GM12865 (cell line): ENCODE measurements at regions not wholly inside any gene's neighbourhood (a gene's known extent, or its start where the extent isn't known, plus 50 kb on each side); places are given as distances from the start of the nearest gene placed in this dataset.

ENCODE experiments used
- DNase-seq: peaks from one replicate; pipeline ENCODE4 v3.0.0; 2010; ENCODE audit warnings: low read depth
- H3K4me3 ChIP-seq: 2 replicates; pipeline ENCODE4 v1.5.1; 2011; ENCODE audit warnings: mild to moderate bottlenecking, low read depth, low read length, control low read depth
- TF ChIP-seq, protein P1 (sequence below): IDR thresholded peaks from 2 replicates; pipeline ENCODE4 v1.5.1; 2011; ENCODE audit warnings: low read length, control low read depth, low read depth, inconsistent platforms; ENCODE audit not compliant: insufficient read depth; ENCODE audit errors: missing control alignments

DNA sequence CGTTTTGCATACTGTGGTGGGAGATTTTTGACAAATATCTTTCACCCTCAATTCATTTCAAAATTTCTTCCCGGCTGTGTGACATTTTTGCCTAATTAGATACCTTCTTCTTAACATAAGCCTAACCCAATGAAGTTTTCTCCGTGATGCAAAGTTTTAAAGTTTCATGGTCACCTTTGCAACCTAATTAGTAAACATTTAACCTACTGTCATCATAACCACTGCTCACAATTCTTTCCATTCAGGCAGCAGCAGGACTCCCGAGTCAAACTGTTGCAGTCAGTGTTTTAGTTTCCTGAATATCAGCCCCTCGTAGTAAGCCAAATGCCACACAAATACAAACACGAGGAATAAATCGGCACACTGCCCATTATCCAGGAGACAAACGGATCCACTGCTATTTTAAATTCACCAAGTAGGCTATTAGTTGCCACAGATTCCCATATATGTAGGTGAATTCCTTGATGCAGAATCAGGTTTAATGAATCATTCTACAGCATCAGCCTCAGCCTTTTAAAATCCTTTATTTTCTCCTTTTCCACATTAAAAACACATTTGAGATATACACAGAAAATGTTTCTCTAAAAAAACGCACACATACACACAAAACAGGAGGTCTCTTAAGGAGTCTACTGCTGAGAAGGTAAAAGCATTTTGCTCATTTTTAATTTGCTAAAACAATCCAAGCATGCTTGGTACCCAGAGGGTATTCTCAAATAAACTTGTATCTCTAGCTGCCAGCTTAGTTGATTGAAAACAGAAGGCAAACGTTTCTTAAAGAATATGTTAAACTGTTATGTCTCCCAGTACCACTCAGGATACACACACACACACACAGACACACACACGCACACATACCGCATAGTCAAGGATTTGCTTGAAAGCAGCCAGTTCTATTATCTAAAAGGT lies 106.5 kb upstream of the KCTD1 start:
- TF ChIP-seq, protein P1, sequence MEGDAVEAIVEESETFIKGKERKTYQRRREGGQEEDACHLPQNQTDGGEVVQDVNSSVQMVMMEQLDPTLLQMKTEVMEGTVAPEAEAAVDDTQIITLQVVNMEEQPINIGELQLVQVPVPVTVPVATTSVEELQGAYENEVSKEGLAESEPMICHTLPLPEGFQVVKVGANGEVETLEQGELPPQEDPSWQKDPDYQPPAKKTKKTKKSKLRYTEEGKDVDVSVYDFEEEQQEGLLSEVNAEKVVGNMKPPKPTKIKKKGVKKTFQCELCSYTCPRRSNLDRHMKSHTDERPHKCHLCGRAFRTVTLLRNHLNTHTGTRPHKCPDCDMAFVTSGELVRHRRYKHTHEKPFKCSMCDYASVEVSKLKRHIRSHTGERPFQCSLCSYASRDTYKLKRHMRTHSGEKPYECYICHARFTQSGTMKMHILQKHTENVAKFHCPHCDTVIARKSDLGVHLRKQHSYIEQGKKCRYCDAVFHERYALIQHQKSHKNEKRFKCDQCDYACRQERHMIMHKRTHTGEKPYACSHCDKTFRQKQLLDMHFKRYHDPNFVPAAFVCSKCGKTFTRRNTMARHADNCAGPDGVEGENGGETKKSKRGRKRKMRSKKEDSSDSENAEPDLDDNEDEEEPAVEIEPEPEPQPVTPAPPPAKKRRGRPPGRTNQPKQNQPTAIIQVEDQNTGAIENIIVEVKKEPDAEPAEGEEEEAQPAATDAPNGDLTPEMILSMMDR, result no peak
- no peak overlapping the region for H3K4me3 ChIP-seq
- no peak for DNase-seq

DNA sequence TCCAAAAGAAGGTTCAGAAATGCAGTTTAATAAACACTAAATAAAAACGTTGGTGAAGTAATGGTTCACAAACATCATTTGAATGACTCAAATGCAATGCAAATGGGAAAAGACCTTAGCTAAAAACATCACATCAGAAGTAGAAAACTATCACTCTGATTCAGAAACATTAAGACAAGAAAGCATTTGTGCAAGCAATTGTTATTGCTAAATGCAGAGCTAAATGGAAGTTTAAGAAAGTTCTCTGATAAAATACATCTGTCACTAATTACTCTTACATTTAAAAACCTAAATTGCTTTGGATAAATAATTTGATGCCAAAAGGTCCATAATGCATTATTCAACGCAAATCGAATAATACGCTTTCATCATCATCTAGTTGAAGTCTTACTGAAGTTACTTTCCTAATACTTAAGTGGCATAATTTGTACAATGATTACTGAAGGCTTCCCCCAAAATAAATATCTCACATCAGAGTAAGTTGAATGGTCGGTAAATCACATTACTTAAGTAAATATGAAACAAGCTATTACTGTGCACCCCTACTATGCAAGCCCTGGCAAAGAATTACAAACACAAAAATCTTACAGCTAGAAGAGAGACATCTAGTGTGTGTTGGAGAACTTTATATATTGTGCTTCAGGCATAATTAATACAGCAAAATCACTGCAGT lies 105.7 kb upstream of the KCTD1 start:
- TF ChIP-seq, protein P1, result no peak
- H3K4me3 ChIP-seq, result no peak overlapping the region
- DNase-seq, result no peak

DNA sequence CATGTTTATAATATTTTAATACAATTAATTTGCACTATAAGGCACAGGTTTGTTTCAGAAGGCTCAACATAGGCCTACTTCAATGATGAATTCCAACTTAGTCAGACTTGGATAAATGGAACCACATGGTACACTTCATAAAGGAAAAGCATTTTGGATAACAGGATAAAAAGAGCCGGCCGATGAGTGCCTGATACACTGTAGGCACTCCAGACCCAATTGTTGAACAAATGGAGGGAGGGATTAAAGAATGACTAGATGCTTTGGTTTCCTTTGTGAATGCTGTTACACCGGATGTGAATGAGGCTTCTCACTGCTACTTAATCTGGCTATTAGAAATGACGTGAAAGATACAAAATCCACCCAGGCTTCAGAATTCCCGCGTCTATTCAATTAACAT lies 104.1 kb upstream of the KCTD1 start:
- DNase-seq, result no peak
- TF ChIP-seq, protein P1, result no peak
- H3K4me3 ChIP-seq, result no peak overlapping the region

DNA sequence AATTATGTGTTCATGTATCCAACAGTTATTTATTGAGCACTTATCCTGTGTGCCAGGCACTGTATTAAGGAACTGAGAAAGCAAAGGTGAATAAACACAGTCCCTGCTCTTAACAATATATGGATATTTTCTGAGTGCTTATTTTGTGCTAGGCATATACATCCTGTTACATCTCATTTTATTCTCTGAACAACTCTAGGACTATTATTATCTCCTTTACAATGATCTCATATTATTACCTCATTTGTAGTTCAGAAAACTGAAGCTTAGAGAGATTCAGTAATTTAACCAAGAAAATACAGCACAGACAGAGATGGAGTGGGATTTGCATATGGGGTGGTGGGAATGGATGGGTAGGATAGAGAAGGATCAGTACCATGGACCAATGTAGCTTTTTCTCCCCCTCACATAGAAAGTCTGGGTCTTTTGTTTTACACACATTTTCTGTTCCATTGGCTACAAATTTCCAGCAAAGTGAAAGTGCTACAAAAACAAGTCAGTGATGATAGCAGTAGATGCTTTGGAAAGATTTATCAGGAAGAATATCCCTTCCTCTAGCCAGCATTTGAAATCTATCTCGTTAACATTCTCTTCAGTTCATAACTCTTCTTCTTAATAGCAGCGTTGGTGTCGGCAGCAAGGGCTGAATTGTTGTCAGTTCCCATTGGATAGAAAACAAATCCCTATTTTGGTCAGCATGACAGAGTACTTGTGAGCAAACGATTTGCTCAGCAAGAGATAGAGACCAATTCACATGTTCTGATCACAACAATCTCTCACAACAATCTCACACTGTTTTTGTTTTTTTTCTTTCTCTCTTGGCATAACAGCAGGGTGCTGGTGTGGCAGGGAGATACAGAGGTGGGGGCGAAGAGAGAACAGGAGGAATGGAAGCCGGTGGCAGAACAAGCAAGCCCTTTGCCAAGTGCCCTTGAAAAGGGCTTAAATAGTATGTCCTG lies 102.2 kb upstream of the KCTD1 start:
- DNase-seq, result no peak
- TF ChIP-seq, protein P1, result no peak
- no peak overlapping the region for H3K4me3 ChIP-seq

DNA sequence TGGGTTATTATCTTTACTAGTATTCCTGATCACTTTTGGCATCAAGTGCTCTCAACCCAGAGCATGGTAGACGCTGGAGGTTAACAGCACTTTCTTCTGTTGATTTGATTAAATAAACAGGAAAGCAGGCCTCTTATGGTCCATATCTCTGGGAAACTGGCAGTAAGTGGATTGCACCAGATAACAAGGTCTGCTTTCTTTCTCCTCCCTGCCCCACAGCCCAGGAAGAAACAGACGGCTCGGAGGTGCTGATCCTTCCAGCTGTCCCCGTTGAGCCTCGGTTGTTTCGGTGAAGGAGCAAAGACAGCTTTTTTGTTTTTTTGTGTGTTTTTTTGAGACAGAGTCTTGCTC lies 100.8 kb upstream of the KCTD1 start:
- TF ChIP-seq, protein P1, result no peak
- H3K4me3 ChIP-seq, result no peak overlapping the region
- DNase-seq, result no peak

DNA sequence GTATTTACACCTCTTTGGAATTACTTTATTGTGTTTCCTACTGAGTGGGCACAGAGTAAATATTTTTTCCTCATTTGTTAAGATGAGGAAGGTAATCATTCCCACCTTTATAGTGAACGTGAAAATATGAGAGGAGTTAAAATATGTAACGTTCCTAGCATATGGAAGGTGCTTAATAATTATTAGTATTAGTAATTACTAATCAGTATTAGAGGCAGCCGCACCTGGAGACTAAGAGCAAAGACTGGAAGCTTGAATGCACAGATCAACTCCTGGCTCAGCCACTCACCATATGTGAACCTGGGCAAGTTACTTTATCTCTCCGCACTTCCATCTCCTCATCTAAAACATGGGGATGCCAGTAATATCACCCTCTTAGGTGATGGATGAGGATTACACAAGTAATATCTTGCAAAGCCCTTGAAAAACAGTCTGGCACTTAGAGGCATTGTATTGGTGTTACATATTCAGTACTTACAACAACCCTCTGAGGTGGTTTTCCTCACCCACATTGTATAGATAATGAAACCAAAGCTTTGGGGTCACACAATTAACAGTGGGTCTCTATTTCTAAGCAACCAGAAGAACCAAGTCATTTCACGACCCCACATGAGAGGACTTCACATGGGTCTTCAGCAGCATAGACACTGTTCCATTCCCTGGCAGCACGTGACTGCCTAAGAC lies 100.3 kb upstream of the KCTD1 start:
- no peak overlapping the region for H3K4me3 ChIP-seq
- peak; percentile 21 for DNase-seq
- TF ChIP-seq, protein P1, result no peak
